ENCODE measurements at regions not wholly inside any gene's neighbourhood (a gene's known extent, or its start where the extent isn't known, plus 50 kb on each side); places are given as distances from the start of the nearest gene placed in this dataset.
"Not testable (repeated sequence)": the region's sequence is repeated elsewhere in the genome, so short reads cannot be mapped to it uniquely, and the experiment has no call there.

GRCh38 chr13:16050055-16050454, 3131.6 kb downstream of the TUBA3C start:
- DNase-seq (ENCODE audit: low spot score); H3K27ac Mint-ChIP-seq; H3K27me3 Mint-ChIP-seq (ENCODE audit: low read depth): not testable (repeated sequence)

DNA sequence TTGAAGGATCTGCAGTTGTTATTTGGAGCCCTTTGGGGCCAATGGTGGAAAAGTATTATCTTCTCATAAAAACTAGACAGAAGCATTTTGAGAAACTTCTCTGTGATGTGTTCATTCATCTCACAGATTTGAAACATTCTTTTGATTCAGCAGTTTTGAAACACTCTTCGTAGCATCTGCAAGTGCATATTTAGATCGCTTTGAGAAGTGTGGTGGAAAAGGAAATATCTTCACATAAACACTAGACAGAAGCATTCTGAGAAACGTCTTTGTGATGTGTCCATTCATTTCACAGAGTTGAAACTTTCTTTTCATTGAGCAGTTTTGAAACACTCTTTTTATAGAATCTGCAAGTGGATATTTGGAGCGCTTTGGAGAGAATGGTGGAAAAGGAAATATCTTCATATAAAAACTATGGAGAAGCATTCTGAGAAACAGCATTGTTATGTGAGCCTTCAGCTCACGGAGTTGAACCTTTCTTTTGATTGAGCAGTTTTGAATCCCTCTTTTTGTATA, 3164.1 kb downstream of the TUBA3C start:
- H3K27ac Mint-ChIP-seq; H3K4me3 Mint-ChIP-seq; H3K4me1 Mint-ChIP-seq (ENCODE audit: low read depth); DNase-seq (ENCODE audit: low spot score); H3K36me3 Mint-ChIP-seq (ENCODE audit: low read depth); H3K27me3 Mint-ChIP-seq (ENCODE audit: low read depth): not testable (repeated sequence)
- peaks cover 57% of the 10 kb centered on the region for H3K9me3 Mint-ChIP-seq

More at GRCh38 chr13:16050055-16050454, 3131.6 kb downstream of the TUBA3C start:
- not testable (repeated sequence) for H3K4me1 Mint-ChIP-seq (ENCODE audit: low read depth); H3K36me3 Mint-ChIP-seq (ENCODE audit: low read depth); H3K4me3 Mint-ChIP-seq; H3K9me3 Mint-ChIP-seq

DNA sequence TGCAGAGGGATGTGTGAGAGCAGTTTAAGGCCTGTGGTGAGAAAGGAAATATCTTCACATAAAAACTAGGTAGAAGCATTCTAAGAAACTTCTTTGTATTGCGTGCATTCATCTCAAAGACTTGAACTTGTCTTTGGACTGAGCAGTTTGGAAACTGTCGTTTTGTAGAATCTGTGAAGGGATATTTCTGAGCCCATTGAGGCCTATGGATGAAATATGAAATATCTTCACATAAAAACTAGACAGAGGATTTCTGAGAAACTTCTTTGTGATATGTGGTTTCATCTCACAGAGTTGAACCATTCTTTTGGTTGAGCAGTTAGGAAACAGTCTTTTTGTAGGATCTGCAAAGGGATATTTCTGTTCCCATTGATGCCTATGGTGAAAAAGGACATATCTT, 3173.4 kb downstream of the TUBA3C start:
- not testable (repeated sequence) for H3K4me1 Mint-ChIP-seq (ENCODE audit: low read depth); H3K27me3 Mint-ChIP-seq (ENCODE audit: low read depth); H3K4me3 Mint-ChIP-seq

More for the DNA sequence above, 3173.4 kb downstream of the TUBA3C start:
- not testable (repeated sequence) for DNase-seq (ENCODE audit: low spot score); H3K36me3 Mint-ChIP-seq (ENCODE audit: low read depth); H3K27ac Mint-ChIP-seq
- H3K9me3 Mint-ChIP-seq, result peaks cover 37% of the 10 kb centered on the region

Measured in T-helper 2 cell treated with Interferon-gamma antibody and Interleukin-4, amounts not matched to agents 5 μg/mL and 100 μg/mL, for 36 hours (primary cell).